HG03175 (cell line): ENCODE measurements at regions not wholly inside any gene's neighbourhood (a gene's known extent, or its start where the extent isn't known, plus 50 kb on each side); places are given as distances from the start of the nearest gene placed in this dataset.
"Not testable (repeated sequence)": the region's sequence is repeated elsewhere in the genome, so short reads cannot be mapped to it uniquely, and the experiment has no call there.

Experiments used
- ATAC-seq: cut with Tn5 transposase; IDR thresholded peaks from one replicate; pipeline ENCODE4 v1.9.1; 2021; ENCODE audit warnings: mild to moderate bottlenecking, moderate library complexity; ENCODE audit not compliant: unreplicated experiment

GRCh38 chr7:142698429-142698828 lies 50.8 kb upstream of the PRSS1 start:
- no peak for ATAC-seq

GRCh38 chr7:142697270-142697669 lies 52.0 kb upstream of the PRSS1 start:
- ATAC-seq, result no peak

- no peak for ATAC-seq
Observed at GRCh38 chr7:142696456-142697179, 52.7 kb upstream of the PRSS1 start.

GRCh38 chr7:142693911-142694310 lies 55.4 kb upstream of the PRSS1 start:
- ATAC-seq, result no peak

DNA sequence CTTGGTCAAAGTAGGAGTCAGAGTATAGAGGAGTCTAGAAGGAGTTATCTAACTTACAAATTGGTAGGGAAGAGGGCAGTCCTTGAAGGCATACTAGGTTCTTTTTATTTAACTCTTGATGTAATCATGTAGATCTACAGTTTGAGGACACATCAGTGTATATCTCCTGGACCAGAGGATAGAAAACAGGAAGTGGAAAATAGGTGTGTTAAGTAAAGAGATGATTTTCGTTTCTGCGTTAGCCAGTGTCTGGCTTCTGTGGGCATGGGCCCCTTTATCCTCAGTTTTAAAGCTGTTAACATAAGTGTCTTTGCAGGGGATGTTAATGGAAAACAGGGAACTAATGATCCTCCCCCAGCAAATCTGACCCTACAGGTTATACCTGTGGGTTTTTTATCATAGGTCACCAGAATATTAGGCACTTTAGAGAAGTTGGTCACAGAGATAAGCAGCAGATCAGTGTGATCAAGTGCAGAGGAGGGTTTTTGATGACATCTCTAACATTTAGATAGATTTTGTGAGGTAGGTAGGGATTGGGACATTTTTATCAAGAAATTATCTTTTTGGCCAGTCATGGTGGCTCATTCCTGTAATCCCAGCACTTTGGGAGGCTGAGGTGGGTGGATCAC lies 58.6 kb upstream of the PRSS1 start:
- peak; percentile 63 for ATAC-seq

GRCh38 chr7:142689439-142690120 lies 59.7 kb upstream of the PRSS1 start:
- ATAC-seq, result no peak

GRCh38 chr7:142685877-142686508 lies 63.3 kb upstream of the PRSS1 start:
- no peak for ATAC-seq

GRCh38 chr7:142681314-142682092 lies 67.8 kb upstream of the PRSS1 start:
- ATAC-seq, result no peak

GRCh38 chr7:142671506-142671905 lies 77.8 kb upstream of the PRSS1 start:
- ATAC-seq, result no peak

- ATAC-seq, result no peak
Observed at GRCh38 chr7:142670511-142670910, 78.8 kb upstream of the PRSS1 start.

- no peak for ATAC-seq
Observed at GRCh38 chr7:142669074-142669654, 80.1 kb upstream of the PRSS1 start.

- ATAC-seq, result no peak
Observed at GRCh38 chr7:142668495-142668894, 80.8 kb upstream of the PRSS1 start.

DNA sequence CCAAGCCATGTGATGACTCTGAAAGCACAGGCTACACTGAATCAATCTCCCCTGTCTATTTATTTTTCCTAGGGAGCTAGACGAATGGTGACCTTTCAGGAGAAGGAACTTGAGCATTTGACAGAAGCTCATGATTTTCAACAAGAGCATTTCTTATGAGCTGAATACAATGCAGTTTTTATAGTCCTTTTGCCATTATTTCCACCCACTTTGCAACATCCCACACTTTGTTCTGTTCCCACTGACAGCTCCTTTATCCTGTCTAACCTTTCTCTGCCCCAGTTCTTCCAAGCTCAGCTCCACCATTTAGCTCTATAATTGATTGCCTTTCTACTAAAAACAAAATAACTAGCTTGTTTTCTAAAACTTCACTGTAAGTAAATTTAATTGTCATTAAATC lies 91.9 kb upstream of the PRSS1 start:
- ATAC-seq, result no peak

DNA sequence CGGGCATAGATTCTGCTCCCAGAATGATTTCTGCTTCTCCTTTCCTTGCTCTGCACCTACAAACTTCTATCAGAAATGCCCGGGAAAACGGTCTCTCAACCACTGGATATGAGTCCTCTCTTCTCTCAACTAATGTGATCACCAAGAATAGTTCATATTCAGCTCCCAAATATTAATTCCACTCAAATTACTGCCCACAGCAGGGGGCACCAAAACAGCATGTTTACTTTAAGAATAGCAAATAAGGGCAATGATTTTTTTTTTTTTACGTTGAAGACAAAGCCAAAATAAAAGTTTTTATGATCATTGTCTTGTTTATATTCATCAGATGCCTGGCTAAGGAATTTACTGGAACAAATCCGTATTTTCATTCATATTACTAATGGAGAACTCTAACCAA lies 94.9 kb upstream of the PRSS1 start:
- ATAC-seq, result no peak

DNA sequence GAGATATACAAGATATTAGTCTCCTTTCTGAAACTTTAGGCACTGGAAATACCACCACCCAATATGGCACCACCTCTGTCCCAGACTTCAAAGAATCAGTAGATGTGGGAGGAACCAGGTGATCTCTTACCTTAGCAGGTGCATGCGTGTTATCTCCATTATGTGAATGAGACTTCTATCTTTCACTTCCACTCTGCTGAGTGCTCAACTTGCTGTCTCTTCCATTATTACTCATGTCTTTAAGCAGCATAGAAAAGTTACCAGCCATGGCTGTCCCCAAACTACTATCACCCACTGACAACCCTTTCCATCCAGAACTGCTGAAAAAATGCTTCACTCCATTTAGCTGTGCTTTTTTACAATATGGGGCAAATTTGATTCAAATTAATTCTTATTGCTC lies 101.5 kb upstream of the PRSS1 start:
- ATAC-seq, result no peak

GRCh38 chr7:142646386-142647140 lies 102.7 kb upstream of the PRSS1 start:
- no peak for ATAC-seq

- ATAC-seq, result no peak
Observed at GRCh38 chr7:142645777-142646176, 103.5 kb upstream of the PRSS1 start.

- ATAC-seq, result no peak
Observed at GRCh38 chr7:142642316-142642715, 107.0 kb upstream of the PRSS1 start.

DNA sequence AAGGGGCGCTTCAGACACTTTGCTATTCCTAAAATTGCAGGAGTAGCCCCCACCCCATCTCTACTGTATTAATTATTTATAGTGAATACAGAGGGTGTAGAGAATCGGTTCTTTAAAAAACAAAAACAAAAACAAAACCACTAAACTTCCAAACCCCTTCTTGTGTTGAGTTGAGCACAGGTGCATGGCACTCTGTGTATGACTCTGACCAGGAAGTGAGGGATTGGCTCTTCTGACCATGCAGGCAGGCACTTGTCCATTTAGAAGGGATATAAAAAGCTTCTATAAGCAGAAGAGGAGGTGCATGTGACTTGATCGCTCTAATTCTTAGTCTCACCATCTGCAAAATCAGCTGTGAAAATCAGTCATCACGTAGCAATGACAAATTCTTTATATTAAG lies 108.0 kb upstream of the PRSS1 start:
- ATAC-seq, result not testable (repeated sequence)

DNA sequence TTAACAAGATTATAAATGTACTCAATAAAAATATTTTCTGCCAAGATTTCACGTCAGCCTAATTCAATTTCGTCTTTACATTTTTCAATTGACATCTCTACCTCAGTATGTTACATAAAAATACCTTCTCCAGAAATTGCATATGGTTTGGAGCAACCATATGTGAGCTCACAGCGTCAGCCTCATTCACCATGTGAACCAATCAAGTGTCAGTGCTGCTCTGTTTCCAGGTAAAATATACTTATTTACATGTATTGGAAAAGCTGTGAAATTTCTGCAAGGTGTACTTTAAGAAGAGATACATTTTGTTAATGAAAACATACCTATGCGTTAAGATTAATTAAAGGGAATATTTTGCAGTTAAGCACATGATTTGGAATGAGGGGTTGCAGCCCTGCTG lies 110.7 kb upstream of the PRSS1 start:
- no peak for ATAC-seq
